ENCODE measurements at regions not wholly inside any gene's neighbourhood (a gene's known extent, or its start where the extent isn't known, plus 50 kb on each side); places are given as distances from the start of the nearest gene placed in this dataset.

DNA sequence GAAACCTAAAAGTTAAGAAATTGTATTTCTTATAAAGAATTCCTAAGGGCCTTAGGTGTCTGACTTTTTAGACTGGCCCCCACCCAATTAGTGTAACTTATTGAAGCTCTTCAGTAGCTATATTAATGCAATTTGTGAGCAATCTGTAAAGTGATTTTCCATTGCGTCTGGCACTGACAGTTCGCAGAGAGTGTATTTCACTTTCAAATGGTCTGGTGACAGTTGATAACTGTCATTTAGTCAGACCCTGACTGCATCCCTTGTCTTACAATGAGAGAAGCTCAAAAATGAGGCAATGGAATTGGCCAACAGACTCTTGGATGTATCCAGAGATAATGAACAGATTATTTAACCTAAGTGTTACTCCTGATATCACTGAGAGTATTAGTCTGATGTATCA lies 351.8 kb downstream of the FRK start:
- Histone ChIP-seq H3K4me3 (no peak overlapping the region), H4K20me1 (ENCODE audit: control insufficient read depth, insufficient read depth) (no peaks in the 10 kb centered on the region), H3K4me2 (ENCODE audit: control insufficient read depth, insufficient read depth) (no peak overlapping the region), H3K9me3 (replicated peaks; ENCODE audit: control insufficient read depth, insufficient read depth, low read length) (no peaks in the 10 kb centered on the region), H3K4me1 (ENCODE audit: control insufficient read depth, insufficient read depth, low read length) (no peaks in the 10 kb centered on the region), H2AFZ (ENCODE audit: control insufficient read depth, low read depth, low read length) (no peak overlapping the region), H3K36me3 (ENCODE audit: control insufficient read depth in 2 of 2, insufficient read depth in 2 of 2, low read length in 1 of 2) (no peaks in the 10 kb centered on the region), H3K79me2 (ENCODE audit: control insufficient read depth, insufficient read depth, low read length) (no peaks in the 10 kb centered on the region), H3K9ac (ENCODE audit: control insufficient read depth, insufficient read depth, low read length) (no peak overlapping the region), H3K27ac (ENCODE audit: control insufficient read depth, insufficient read depth) (no peak overlapping the region), H3K27me3 (replicated peaks in 1 of 2; ENCODE audit: control insufficient read depth in 2 of 2, insufficient read depth in 2 of 2, low read length in 1 of 2) (no peaks in the 10 kb centered on the region)
- WGBS (ENCODE audit: insufficient coverage, insufficient replicate concordance, low lambda C conversion rate, missing lambda C conversion rate), result 26% methylated on average over 2 of the region's 2 CpGs
- RAD21 ChIA-PET (ENCODE audit: unreplicated experiment), result no interaction called here
- no peak for DNase-seq (ENCODE audit: low read depth, low spot score)
- CTCF ChIA-PET, result interaction anchor here (1.3 kb wide), 1 partner anchor 188 kb away, joined by 3 read pairs; no protein-coding TSS in a partner anchor
- SMC1A ChIA-PET (ENCODE audit: uncharacterized antibody, unreplicated experiment), result interaction anchor here (0.9 to 1.5 kb wide), 3 partner anchors 9 to 14 kb away, joined by 4 to 6 read pairs (median 4); no protein-coding TSS in a partner anchor
- intact Hi-C loops (cut with micrococcal nuclease; ENCODE audit: unreplicated experiment), result no loop called here
- TF ChIP-seq, protein P1, sequence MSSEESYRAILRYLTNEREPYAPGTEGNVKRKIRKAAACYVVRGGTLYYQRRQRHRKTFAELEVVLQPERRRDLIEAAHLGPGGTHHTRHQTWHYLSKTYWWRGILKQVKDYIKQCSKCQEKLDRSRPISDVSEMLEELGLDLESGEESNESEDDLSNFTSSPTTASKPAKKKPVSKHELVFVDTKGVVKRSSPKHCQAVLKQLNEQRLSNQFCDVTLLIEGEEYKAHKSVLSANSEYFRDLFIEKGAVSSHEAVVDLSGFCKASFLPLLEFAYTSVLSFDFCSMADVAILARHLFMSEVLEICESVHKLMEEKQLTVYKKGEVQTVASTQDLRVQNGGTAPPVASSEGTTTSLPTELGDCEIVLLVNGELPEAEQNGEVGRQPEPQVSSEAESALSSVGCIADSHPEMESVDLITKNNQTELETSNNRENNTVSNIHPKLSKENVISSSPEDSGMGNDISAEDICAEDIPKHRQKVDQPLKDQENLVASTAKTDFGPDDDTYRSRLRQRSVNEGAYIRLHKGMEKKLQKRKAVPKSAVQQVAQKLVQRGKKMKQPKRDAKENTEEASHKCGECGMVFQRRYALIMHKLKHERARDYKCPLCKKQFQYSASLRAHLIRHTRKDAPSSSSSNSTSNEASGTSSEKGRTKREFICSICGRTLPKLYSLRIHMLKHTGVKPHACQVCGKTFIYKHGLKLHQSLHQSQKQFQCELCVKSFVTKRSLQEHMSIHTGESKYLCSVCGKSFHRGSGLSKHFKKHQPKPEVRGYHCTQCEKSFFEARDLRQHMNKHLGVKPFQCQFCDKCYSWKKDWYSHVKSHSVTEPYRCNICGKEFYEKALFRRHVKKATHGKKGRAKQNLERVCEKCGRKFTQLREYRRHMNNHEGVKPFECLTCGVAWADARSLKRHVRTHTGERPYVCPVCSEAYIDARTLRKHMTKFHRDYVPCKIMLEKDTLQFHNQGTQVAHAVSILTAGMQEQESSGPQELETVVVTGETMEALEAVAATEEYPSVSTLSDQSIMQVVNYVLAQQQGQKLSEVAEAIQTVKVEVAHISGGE (CRISPR knock-in tag; IDR thresholded peaks at IDR 0.05), result no peak
- TF ChIP-seq NFXL1 (IDR thresholded peaks at IDR 0.05; ENCODE audit: borderline replicate concordance) (no peak), IRF4 (IDR thresholded peaks at IDR 0.05; ENCODE audit: low read depth, low read length) (no peak), STAT3 (IDR thresholded peaks at IDR 0.05; ENCODE audit: low read depth, low read length) (no peak), ZNF384 (IDR thresholded peaks at IDR 0.05; ENCODE audit: borderline replicate concordance, low read depth, low read length) (no peak), NR2C1 (IDR thresholded peaks at IDR 0.05) (no peak), CBX3 (IDR thresholded peaks at IDR 0.05; ENCODE audit: borderline replicate concordance, low read depth) (no peak), SP1 (IDR thresholded peaks at IDR 0.05; ENCODE audit: low read depth, low read length) (no peak), STAT1 (conservative IDR thresholded peaks at IDR 0.05) (no peak), MXI1 (IDR thresholded peaks at IDR 0.05; ENCODE audit: low read depth, low read length) (no peak), HDAC2 (IDR thresholded peaks at IDR 0.05) (no peak), EED (IDR thresholded peaks at IDR 0.05; ENCODE audit: low read depth) (no peak), MTA2 (IDR thresholded peaks at IDR 0.05; ENCODE audit: low read depth) (no peak)
- TF ChIP-seq, protein P2, sequence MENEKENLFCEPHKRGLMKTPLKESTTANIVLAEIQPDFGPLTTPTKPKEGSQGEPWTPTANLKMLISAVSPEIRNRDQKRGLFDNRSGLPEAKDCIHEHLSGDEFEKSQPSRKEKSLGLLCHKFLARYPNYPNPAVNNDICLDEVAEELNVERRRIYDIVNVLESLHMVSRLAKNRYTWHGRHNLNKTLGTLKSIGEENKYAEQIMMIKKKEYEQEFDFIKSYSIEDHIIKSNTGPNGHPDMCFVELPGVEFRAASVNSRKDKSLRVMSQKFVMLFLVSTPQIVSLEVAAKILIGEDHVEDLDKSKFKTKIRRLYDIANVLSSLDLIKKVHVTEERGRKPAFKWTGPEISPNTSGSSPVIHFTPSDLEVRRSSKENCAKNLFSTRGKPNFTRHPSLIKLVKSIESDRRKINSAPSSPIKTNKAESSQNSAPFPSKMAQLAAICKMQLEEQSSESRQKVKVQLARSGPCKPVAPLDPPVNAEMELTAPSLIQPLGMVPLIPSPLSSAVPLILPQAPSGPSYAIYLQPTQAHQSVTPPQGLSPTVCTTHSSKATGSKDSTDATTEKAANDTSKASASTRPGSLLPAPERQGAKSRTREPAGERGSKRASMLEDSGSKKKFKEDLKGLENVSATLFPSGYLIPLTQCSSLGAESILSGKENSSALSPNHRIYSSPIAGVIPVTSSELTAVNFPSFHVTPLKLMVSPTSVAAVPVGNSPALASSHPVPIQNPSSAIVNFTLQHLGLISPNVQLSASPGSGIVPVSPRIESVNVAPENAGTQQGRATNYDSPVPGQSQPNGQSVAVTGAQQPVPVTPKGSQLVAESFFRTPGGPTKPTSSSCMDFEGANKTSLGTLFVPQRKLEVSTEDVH (IDR thresholded peaks at IDR 0.05; ENCODE audit: low read depth, partially characterized antibody), result no peak
- TF ChIP-seq, protein P3, sequence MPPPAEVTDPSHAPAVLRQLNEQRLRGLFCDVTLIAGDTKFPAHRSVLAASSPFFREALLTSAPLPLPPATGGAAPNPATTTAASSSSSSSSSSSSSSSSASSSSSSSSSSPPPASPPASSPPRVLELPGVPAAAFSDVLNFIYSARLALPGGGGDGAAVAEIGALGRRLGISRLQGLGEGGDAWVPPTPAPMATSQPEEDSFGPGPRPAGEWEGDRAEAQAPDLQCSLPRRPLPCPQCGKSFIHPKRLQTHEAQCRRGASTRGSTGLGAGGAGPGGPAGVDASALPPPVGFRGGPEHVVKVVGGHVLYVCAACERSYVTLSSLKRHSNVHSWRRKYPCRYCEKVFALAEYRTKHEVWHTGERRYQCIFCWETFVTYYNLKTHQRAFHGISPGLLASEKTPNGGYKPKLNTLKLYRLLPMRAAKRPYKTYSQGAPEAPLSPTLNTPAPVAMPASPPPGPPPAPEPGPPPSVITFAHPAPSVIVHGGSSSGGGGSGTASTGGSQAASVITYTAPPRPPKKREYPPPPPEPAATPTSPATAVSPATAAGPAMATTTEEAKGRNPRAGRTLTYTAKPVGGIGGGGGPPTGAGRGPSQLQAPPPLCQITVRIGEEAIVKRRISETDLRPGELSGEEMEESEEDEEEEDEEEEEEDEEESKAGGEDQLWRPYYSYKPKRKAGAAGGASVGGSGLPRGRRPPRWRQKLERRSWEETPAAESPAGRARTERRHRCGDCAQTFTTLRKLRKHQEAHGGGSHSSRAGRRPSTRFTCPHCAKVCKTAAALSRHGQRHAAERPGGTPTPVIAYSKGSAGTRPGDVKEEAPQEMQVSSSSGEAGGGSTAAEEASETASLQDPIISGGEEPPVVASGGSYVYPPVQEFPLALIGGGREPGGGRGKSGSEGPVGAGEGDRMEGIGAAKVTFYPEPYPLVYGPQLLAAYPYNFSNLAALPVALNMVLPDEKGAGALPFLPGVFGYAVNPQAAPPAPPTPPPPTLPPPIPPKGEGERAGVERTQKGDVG (CRISPR knock-in tag; IDR thresholded peaks at IDR 0.05), result no peak
- TF ChIP-seq, protein P4, sequence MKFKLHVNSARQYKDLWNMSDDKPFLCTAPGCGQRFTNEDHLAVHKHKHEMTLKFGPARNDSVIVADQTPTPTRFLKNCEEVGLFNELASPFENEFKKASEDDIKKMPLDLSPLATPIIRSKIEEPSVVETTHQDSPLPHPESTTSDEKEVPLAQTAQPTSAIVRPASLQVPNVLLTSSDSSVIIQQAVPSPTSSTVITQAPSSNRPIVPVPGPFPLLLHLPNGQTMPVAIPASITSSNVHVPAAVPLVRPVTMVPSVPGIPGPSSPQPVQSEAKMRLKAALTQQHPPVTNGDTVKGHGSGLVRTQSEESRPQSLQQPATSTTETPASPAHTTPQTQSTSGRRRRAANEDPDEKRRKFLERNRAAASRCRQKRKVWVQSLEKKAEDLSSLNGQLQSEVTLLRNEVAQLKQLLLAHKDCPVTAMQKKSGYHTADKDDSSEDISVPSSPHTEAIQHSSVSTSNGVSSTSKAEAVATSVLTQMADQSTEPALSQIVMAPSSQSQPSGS (IDR thresholded peaks at IDR 0.05; ENCODE audit: low read length), result no peak
- BruUV-seq (replicated peaks), result no TSS peak
- POLR2A ChIA-PET, result no interaction called here
- no peak for FAIRE-seq
- no peak for ATAC-seq
- in situ Hi-C loops (cut with MboI), result no loop called here
